ENCODE measurements at regions not wholly inside any gene's neighbourhood (a gene's known extent, or its start where the extent isn't known, plus 50 kb on each side); places are given as distances from the start of the nearest gene placed in this dataset.

DNA sequence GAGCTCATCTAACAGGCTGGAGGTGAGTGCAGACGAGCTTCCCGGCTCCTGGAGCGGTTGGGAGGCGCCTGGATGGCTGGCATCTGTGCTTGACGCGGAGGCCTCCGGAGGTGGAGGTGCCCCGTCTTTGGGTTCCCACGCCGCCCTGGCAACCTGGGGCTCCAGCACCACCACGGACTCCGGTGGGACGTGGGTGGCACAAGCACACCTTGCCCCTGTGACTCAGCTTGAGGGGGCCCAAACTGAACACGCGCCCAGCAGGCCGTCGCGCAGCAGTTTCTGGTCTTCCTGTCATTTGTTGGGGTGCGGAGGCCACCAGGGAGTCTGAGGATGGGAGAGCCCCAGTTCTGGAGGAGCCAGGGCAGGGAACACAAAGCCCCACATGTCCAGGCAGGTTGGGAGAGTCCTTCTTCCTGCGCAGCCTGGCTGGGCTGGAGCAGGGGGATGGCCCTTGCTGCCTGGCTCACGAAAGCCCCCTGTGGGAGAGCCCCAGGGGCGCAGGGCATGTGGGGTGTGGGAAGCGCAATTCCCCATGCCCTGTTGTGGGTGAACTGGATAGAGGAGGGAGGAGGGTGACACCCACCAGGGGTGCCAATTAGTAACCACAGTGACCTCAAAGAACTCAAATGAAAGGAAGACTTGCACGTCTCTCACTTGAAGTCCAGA lies 1378.6 kb upstream of the DEFB115 start:
- TF ChIP-seq, protein P1, sequence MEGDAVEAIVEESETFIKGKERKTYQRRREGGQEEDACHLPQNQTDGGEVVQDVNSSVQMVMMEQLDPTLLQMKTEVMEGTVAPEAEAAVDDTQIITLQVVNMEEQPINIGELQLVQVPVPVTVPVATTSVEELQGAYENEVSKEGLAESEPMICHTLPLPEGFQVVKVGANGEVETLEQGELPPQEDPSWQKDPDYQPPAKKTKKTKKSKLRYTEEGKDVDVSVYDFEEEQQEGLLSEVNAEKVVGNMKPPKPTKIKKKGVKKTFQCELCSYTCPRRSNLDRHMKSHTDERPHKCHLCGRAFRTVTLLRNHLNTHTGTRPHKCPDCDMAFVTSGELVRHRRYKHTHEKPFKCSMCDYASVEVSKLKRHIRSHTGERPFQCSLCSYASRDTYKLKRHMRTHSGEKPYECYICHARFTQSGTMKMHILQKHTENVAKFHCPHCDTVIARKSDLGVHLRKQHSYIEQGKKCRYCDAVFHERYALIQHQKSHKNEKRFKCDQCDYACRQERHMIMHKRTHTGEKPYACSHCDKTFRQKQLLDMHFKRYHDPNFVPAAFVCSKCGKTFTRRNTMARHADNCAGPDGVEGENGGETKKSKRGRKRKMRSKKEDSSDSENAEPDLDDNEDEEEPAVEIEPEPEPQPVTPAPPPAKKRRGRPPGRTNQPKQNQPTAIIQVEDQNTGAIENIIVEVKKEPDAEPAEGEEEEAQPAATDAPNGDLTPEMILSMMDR (IDR thresholded peaks at IDR 0.05): no peak
- no peak for TF ChIP-seq ZFX (IDR thresholded peaks at IDR 0.05; ENCODE audit: borderline replicate concordance)
